SKM-1 treated with dmso at 0.1 percent for 144 hours (cell line): ENCODE measurements at regions not wholly inside any gene's neighbourhood (a gene's known extent, or its start where the extent isn't known, plus 50 kb on each side); places are given as distances from the start of the nearest gene placed in this dataset.

ENCODE experiments used
- DNase-seq: peaks from one replicate; lab custom pipeline; 2025; ENCODE audit not compliant: unreplicated experiment; lab: John Stamatoyannopoulos, UW

DNA sequence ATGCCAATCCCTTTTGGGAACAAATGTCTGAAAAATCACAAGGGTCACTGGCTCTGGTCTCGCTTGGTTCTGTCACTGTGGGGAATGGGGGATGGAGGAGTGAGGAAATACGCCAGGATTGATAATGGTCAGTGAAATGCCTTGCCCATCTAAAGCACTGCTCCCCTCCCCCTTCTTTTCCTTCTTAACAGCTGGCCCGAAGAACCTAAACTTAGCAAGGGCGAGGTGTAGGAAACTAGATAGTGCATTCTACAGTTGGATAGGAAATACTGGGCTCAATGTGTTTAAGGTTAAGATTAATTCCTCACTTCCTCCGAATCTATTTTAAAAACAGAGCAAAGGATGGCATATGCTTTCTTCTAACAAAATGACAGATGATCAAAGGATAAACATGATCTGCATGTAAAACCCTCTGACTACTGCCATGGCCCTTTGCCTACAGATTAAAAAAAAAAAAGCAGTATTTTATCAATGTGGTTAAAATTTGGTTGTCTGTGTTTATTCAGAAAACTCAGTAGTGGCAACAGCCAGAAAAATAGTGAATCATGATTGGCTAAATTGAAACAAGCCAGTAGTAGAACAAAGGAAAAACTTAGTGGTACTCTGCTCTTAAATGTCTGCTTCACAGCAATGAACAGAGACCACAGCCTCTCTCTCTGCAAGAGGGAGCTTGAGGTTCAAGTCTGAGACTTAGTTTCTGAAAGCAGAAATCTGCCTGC, 86.1 kb upstream of the VAV3 start:
- DNase-seq, result no peak

DNA sequence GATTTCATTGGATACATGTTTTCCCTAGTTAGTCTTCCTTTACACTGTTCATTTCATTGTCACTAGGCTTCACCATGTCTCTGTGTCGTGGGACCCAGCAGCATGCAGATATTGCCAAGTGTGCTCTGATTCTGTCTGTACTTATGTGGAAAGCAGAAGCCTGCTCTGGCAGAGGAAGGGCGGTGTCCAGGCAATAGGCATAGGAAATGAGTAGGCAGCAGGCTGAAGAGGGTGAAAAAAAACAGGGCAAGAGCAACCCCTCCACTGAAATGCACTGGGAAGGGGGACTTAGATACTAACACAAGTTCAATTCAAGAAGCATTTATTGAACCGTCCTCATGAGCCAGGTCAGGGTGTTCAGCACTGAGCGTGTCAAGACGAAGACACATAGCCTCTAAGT, 85.2 kb upstream of the VAV3 start:
- DNase-seq, result peak; percentile 31

DNA sequence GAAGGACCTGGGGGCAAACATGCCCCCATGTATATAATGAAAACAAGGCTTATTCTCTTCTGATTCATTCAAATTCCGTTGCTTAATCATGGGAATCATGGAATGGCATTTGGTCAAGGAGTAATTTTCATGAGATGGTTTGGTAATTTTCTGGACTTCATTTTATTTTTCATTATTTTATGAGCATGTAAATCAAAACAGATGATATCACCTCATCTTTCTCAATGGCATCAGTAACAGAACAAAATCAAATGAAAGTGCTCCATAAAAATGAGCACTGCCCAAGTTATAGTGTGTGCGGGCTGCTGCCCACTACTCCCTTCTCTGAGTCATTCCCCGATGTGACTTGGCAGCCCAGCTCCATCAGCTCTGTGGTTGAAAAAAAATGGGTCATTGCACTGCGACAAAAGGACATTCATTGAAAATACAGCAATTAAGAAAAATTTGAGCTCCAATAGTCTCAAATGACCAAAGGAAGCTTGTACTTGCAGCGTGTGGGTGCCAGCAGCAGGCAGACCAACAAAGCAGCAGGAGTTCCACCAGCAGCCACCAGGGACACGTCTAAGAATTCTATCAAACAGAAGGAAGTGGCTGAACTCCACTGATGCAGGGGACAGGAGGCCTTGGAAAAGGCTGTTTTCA, 84.3 kb upstream of the VAV3 start:
- DNase-seq, result peak; percentile 54

DNA sequence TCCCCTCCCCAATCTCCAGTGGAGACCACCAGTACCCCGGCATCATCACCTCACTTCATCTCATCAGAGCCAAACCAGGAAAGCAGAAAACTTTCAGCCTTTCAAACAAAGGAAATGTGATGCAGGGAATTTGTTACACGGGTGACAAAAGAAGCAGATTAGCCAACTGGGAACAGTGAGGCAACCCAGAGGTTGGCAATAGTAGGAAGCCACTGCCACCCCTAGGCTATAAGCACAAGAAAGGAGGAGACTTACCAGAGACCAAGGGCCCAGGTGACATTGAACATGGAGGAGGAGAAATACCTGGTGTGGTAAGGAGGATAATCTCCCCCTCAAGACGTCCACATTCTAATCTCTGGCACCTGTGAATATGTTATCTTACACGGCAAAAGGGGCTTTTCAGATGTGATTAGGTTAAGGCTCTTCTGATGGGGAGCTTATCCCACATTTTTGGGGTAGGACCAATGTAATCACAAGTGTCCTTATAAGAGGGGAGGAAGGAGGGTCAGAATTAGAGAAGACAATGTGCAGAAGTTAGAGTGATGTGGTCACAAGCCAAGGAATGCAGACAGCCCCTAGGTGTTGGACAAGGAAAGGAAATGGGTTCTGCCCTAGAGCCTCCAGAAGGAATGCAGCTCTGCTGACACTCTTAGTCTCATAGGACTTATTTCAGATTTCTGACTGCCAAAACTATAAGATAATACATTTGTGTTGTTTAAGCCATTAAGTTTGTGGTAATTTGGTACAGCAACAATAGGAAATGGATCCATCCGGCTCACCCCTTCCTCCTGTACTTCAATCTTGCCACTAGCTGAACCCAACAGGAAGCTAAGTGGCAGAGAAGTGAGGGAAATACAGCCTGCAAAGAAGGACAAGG, 83.6 kb upstream of the VAV3 start:
- no peak for DNase-seq

DNA sequence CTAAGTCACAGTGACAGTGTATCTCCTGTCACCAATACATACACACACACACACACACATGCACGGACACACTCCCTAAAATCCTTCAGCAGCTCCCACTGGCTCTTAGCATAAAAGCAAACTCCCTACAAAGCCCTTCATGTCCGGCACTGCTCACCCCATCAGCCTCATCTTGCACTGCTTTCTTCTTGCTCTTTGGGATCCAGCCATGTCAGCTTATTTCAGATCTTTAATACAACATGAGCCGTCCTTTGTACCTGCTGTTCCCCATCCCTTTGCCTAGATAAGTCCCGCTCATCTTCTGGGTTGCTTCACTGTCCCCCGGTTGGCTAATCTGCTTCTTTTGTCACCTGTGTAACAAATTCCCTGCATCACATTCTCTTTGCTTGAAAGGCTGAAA, 82.1 kb upstream of the VAV3 start:
- no peak for DNase-seq

DNA sequence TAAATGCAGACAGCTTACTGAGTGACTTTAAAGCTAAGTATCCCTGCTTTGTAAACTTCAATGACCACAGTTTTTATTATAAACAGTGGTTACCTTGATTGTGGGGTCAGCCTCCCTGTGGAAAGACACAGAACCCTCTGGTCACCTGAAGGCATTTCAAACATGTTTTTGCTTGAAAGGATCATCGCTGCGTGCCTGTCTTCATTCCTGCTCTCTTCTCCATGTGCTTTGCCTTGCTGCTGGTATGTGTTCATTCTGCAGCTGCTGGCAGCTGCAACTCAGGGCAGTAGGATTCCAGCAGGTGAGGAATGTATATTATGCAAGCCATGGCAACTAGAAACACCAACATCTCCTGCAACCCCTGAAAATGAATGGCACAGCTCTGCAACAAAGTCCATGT, 81.0 kb upstream of the VAV3 start:
- DNase-seq, result no peak

DNA sequence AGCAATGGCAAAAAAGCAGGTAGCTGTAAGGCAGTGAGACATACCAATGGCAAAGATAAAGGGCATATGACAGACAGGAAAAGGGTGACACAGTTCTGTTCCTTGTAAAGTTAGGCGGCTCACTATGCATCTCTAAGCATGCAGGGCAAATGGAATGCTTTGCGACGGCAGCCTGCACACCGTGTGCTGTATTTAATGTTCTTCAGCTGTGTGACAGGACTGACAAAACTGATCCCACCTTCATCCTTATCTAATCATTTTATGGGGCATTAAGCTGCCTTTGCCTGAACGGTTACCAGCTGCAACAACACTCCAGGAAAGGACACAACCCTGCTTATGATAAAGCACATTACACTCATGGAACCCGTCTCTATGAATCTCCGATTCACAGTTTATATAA, 80.5 kb upstream of the VAV3 start:
- DNase-seq, result no peak

DNA sequence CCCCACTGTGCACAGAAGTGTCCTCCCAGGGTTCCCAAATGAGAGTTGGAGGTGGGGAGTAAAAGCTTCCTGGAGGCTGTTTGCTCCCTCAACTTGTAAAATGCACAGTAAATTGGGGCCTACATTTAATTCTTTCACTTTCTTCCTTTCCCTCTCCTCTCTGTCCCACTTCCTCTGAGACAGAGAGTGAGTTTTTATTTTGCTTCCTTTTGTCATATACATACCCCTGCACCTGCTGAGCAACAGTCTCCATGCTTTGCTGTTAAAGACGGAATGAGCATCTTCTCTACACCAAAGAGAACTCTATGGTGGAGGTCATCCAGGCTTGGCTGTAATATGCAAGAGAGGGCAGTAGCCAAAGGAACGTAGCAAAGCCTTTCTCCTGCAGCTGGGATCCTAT, 79.3 kb upstream of the VAV3 start:
- no peak for DNase-seq

DNA sequence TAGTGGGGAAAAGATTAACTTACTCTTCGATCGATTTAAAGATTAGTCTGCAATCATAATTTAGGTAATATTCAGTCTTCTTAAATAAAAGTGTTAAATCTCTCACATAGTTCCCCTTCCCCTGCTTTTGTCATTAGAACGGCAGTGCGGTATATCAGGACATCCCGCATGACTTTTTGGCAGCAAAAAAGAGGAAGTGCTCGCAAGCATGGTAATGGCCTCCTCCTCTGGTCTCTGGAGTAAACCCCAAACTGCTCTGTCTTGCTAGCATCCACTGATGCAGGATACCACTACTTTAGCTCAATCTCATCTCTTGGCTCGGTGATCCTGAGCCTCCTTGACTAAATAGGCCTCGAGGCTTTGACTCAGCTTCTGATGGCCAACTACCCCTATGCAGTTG, 78.7 kb upstream of the VAV3 start:
- DNase-seq, result no peak

DNA sequence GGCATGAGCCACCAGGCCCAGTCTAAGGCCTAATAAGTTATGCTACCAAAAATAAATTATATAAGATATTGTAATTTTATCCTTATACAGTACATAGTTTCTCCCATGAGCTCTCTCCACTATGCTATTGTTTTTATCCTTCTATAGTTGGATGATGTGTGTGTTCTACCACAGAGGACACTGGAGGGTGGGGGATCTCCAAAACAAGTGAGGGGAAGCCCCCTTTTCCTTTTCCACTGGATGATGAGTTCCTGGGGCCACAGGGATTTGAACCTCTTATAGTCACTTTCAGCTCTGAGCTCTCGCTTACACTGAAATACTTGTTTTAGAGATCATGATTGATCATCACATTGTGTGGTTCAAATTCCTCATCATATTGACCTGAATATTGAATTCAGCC, 77.6 kb upstream of the VAV3 start:
- DNase-seq, result no peak

DNA sequence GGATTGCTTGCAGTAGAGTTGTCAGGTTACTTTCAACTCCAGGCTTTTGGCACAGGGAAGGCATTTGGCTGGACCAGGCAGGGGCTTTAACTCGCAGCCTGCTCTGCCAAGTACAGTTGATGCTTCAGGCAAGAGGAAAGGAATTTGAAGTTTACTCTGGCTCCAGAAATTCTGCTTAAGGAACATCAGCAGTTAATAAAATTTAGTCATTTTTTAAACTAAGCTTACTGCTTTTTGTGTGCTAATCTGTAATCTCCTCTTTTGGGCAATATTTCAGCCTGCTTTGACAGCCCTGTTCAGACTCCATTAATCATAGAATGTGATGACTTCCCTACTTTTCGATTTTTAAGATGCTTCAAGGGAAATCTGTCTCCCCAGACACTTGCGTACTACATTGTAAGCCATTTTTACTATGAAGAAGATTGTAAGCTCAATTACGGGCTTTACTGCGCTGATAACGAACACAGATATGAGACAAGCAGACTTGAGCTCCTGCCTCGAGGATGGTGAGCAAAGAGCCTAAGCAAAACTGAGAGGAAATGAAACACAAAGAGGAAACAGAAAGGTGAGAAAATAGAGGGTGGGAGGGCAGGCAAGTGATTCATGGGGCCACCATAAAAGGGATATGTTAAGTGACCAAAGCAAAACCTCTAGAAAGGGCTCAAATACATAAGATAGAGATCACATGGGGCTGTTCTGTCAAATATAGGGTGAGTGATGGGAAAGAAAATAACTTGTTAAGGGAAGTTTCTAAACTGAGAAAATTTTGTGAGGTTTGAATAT, 76.6 kb upstream of the VAV3 start:
- DNase-seq, result no peak

DNA sequence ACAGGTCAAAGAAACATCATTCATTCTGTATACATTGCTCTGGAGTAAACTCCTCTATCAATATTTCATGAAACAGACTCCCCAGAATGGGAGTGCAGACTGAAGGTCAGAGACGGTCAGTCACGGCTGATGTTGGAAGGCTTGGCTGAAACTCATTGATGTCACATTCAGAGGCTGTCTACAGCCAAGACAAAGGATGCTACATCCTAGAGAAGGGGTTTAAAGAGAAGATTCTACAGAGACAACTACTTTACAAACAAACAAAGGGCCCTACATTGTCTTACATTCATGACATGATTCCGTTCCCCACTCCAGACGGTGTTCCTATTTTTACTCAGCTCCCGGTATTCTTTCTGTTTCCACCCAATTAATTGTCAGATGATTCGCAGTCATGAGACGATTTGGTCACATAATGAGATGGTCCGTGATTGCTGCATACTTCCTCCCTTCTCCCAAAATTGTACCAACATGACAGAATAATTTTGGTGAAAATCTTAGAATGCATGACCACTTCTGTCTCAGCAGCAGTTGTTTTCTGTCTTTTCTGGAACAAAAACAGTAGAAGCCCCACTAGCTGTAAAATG, 73.8 kb upstream of the VAV3 start:
- DNase-seq, result no peak

DNA sequence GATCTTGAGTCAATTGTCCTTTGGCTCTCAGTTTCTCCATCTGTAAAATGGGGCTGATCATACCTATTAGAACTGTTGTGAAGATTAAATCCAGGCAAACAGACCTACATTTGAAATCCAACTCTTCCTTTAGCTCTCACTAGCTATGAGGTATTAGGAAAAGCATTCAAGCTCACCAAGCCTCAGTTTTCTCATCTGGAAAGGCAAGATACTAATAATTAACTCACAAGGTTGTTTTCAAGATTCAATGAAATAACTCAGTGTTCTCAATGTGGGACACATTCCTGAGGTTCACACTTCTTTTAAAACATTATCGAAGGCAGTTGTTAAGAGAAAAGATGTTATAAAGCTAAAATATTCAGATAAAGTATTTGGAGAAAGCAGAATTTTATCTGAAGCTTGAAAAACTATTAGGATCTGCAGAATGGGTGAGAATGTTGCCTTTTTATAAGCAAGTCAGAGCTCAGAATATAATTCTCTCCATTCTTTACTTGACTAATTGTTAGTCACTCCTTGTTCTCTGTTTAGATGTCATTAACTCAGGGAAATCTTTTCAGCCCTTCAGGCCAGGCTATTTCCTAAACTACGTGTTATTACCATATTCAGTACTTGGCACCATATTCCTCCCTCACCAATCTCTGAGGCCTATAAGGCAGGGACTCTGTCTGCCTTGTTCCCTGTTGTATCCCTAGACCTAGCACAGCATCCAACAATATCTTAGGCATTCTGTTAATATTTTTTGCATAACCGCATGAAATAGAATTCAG, 72.0 kb upstream of the VAV3 start:
- no peak for DNase-seq

DNA sequence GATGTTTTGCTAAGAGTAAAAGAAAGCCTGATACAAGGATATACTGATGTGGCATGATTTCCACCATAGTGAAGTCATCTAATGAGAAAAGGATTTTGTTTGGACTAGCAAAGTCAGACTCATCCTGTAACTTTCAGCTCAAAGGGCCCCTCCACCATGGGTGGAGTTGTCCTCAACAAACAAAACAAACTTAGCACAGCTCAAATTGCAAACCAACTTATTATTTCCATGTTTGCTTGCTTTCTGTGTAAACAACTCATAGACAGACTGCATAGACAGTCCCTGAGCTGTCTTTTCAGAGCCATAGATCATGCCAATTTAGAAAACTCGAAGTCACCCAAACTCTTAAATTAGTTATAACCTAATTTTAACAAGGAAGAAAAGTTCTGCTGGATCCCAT, 69.4 kb upstream of the VAV3 start:
- DNase-seq, result no peak

DNA sequence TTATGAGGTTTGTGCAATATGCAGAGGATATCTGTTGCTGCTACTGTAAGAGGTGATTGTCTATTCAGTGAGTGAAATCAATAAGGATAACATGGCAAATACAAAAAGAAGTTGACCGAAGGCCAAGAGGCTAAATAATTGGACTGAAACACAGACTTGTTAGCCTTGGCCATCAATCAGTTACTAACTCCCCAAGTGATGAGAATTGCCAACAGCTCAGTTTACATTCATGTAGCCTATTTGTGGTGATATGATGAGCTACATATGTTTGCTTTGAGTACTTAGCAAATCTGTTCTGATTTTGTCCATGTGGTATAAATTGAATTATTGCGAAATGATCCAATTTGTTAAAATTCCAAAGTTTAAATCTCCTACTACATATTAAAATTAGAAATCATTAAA, 68.6 kb upstream of the VAV3 start:
- no peak for DNase-seq

DNA sequence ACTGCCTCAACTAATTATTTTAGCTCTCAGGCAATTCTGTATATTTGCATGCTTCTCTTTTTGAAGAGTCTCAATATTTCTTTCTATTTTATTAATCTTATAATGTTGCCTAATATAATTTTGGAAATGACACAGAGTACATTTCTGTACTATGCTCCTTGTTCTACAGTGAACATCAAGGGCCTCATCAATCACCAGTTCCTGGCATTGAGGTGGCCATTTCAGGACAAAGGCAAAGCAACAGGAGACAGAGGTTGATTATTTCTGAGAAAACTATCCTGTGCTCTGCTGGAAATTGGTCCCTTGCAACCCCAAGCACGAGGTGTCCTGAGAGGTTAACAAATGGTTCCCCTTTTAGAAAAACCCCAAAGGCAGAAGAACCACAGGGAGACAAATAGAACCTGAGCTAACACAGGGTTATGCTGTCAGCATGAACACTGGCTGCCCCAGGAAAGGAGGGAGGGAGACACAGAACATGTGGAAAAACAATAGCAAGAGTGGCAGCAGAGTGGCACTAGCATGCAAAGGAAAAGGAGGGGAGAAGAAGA, 63.9 kb upstream of the VAV3 start:
- DNase-seq, result peak; percentile 28

DNA sequence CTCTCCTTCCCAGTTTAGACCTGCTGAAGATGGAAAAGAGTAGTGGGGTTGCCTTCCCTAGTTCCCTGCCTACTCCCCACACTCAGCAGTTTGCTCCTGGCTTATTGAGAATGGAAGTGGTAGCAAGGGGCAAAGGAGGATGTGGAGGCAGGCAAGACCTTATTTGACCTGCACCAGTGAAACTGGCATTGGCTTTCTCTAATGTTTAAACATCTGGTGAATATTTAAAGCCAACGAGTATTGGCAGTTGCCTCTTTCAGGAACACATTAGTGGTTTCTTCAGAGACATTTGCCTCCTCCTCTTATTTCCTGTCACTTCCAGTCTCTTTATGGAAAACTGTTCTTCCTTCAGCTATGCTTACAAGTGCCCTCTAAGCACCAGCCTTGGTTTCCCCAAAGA, 62.4 kb upstream of the VAV3 start:
- DNase-seq, result no peak

DNA sequence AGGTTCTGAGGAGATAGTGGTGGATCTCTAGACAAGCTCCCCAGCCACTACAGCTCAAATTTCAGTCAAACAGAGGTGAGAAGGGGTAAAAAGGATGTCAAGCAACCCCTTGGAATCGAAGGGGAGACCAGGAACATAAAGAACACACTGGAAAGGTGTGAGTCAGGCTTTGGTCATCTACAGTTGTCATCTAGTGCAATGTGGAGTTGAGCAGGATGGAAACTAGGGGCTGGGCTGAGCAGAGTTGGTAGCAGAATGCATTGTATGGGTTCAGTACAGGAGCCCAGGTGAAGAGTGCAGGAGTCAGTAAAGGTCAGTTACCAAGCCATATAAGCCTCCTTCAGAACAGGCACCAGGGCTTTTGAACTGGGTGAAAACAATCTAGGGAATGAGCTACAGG, 52.7 kb upstream of the VAV3 start:
- DNase-seq, result no peak

DNA sequence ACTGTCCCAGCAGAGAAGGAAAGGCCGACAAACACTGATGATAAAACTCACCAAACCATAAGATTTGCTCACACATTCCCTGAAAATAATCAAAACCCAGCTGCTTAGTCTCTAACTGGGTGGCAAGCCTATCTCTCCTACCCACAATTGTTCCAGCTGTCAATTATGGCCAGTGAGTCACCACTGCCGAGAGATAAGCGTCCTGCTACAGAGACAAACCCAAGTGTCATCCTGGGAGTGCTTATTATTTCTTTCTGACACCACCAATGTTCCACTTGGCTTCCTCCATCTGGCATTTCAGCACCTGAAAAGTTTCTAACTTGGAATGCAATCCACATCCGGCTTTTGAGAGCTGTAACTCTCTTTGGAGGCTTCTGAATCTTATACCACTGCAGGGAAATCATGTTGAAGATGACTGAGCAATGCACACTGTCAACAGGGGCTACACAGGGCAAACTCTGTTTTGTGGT, 51.5 kb upstream of the VAV3 start:
- DNase-seq, result no peak
